GM21528 (cell line): ENCODE measurements at regions not wholly inside any gene's neighbourhood (a gene's known extent, or its start where the extent isn't known, plus 50 kb on each side); places are given as distances from the start of the nearest gene placed in this dataset.

ENCODE experiments used
- ATAC-seq: cut with Tn5 transposase; IDR thresholded peaks from one replicate; pipeline ENCODE4 v1.9.1; 2021; ENCODE audit warnings: mild to moderate bottlenecking, moderate library complexity; ENCODE audit not compliant: unreplicated experiment, low FRiP score

DNA sequence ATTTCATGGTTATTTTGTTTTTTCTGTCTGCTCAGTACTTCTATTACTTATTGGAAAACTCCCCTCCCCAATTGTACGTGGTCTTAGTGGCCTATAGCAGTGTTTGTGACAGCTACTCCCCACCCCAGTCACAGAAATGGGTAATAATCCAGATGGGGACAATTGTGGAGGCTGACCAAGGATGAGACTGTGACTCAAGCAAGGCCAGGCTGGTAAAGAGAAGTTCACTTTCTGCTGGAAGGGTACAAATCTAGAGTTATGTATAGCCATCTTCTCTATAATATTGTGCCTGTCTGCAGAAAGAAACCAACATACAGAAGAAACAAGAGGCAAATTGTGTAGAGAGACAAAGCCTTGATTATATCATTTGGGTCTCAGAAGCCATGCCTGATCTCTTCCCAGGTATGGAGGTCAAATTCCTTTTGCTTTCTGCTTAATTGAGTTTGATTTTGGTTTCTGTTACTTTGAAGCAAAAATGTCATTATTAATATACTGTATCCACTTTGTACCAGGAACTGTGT is 270.4 kb downstream of the HLX start:
- no peak for ATAC-seq

DNA sequence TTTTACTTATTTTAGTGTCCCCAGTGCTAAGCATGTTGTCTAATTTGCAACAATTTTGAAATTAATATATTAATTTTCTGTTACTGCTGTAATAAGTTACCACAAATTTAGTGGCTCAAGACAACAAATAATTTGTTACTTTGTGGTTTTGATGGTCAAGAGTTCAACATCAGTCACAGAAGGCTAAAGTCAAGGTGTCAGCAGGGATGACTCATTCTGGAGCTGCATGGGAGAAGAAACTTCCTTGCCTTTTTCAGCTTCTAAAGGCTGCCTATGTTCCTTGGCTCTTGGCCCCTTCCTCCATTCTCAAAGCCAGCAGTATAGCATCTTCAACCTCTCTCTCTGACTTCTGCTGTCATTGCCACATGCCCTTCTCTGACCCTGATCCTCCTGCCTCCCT is 271.8 kb downstream of the HLX start:
- ATAC-seq, result no peak

DNA sequence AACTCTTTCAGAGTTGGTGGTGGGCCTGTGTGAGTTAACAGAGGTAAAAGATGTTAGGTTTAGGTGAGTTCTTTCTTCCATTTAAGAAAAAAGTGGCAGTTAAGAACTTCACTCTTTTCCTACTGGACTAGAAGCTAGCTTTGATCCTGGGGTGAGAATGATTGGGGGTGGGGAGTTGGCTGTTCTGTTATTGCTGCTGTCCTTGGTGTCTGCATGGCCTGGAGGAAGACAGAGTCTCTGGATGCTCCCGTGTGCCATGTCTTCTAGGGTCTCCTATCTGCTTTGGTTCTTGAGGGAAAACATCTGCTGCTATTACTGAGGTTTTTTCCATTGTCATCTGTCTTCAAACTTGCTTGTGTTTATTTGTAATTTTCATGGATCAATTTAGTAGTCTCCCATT is 275.7 kb downstream of the HLX start:
- no peak for ATAC-seq

DNA sequence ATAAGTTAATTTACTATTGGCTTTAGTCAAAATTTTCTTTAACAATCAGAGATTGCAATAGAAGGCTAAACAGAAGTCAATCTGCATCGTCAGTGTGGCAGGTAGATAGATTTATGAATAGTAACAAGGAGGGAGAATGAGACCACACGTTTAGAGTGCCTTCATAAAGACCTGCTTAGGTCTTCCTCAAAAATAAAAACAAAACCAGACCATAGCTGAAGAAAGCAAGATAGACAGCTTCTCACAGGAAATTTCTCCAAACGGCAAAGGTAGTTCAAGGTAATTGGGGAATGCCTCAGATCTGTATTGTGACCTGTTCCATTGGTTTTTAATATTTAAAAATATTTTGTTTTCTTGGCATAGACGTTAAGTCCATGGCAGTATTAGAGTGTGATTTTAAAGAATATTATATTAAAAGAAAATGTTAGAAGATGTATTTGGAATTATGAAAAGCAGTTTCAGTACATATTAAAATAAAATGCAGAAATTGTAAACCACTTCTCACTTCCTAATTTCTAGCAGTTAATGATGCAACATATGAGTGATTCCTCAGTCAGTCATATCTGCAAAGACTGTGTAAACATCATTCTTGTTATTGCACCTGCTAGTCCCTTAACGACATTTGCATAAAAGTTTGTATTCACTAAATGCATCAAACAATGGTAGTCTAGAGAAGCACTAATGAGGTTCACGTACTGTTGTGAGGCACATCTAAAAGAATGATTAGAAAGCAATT is 278.0 kb downstream of the HLX start:
- peak; percentile 96 for ATAC-seq

DNA sequence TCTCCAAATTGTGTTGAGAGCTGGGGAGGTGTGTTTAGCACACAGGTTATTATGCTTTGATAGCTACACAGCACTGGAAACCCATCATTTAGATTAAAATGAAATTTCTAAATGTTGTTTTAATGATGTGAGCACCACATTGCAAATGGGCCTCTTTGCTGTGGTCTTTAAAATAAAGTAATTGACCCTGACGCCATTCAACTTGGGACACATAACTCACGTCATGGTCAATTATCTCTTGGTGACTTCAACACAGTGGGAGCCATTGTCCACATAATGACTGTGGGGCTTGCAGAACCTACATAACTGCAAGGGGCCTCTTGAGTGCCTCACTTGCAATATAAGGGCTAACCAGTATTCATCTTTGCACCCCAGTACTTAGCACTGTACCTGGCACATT is 280.4 kb downstream of the HLX start:
- ATAC-seq, result no peak

DNA sequence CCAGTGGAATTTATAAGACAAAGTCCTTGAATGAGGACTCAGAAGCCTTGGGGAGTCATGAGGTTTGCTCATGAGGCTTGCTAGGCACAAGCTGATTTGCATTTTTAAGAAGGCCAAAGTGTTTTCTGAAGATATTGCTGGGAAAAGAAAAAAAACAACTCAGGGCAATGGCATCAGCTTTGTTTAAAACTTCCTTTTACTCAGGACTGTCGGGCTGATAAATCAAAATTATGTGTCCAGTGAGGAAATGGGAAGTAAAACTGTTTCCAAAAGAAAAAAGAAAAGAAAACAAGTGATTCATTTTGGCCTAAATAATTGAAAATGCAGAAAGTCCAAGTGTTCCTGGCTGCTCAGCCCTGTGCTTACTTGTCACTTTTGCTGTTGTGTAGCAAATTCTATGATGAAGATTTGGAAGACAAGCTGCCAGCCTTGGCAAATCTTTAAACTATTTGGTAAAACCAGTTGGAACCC is 282.4 kb downstream of the HLX start:
- ATAC-seq, result no peak

DNA sequence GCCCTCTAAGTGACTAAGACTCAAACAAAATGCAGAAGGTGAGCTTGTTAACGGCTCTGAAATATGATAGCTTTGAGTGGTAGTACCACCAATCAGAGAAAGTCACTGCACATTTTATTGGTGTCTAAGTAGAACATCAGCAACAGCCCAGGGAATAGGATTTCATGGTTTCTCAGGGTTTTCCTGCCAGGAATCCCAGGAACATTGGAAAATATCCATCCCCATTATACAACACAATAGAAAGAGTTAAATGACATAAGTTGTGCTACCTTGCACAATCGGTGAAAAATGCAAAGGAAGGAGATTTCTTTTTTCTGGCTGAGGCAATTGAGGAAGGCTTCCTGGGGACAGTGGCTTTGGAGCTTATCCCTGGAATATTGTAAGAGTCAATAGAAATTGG is 283.1 kb downstream of the HLX start:
- no peak for ATAC-seq

DNA sequence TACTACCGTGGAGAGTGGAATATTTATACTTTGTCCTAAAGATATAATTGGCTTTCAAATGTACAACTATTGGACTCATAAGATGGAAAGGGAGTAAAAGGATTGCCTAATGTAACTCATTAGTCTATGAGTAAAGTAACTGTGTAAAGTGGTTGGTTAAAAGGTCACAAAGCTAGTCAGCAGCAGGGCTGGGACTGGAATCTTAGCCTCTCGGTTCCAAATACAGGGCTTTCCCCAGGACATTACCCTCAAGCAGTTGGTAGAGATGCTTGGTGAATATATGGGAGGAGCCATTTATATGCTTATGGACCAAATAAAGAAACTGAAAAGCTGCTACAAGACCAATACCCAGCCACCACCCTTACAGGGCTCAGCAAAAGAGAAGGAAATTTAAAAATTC is 283.7 kb downstream of the HLX start:
- ATAC-seq, result no peak

DNA sequence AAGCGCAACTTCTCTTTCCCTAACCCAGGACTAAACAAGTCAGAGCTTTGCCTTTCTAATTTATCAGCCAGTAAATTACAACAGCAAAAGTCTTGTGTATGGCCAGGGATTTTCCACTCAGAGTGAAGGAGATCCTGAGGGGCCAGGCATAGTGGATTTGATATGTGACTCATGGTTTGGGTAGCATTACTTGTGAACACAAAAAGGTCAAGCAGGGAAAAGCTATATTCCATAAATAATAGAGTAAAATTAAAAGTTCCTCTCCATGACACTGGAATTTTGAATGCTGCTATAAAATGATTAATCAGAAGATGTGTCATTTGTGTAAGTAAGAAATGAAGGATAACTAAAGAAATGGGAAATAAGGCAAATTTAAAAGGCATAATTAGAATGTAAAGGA is 284.8 kb downstream of the HLX start:
- ATAC-seq, result no peak

DNA sequence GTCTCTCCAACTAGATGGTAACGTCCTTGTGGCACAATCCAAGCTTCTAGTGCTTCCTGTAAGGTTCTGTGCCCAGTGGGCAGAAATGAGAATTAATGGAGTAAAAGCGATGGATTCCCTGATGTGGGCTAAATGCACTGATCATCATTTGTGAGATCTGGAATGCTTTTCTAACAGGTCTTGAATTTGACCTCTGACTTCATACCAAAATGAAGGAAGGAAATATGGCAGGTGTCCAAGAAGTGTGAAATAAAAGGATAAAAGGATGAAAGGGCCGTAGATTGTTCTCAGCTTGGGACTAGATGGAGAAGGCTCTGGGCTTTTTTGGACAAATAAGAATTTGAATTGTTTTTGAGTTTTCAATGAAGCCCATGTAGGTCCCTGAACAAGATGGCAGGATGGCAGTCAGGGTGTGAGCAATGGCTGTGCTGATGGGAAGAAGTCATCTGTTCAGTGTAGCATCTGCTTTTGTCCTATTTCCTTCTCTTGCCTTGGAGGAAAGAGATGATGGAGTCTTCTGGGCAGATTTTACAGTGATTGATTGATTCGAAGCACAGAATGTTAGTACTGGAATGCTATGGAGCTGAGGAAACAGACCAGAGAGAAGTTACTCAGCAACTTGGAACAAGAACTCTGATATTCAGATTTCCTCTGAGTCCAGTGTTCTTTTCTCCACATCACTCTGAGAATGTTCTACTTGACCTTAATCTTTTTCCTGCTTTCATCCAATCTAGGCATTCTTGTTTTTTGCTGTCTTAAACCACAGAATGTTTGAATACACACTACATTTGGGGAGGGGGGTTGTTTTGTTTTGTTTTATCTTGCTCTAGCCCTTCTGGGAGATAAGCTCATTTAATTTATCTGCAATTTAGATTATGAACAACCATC is 286.0 kb downstream of the HLX start:
- no peak for ATAC-seq

DNA sequence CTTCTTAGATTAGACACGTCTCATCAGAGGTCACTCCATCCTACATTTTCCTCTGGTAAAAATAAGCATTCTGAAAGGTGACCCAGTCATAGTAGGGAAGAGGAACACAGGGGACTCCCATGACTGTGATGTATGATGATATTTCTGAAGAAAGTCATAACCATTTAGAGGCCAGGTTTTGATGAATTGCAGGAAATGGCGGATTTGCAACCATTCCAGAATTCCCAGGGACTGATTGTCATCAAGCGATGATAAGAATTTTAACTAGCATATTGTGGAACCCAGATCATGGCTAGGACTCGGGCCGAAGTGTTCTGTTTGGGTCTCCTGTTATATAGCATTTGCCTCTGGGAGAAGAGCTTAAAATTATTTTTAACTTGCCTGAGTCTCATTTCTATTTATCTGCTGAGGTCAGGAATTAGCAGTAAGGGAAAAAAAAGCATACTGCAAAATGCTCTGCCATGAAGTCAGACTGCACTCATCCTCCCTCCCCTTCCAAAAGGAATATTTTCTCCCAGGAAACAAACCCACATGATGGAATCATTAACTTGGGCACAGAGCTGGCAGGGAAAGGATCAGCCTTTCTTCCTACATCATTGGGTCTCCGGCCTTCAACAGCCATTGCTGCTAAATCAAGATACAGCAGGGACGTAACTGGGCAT is 286.7 kb downstream of the HLX start:
- ATAC-seq, result peak; percentile 3

DNA sequence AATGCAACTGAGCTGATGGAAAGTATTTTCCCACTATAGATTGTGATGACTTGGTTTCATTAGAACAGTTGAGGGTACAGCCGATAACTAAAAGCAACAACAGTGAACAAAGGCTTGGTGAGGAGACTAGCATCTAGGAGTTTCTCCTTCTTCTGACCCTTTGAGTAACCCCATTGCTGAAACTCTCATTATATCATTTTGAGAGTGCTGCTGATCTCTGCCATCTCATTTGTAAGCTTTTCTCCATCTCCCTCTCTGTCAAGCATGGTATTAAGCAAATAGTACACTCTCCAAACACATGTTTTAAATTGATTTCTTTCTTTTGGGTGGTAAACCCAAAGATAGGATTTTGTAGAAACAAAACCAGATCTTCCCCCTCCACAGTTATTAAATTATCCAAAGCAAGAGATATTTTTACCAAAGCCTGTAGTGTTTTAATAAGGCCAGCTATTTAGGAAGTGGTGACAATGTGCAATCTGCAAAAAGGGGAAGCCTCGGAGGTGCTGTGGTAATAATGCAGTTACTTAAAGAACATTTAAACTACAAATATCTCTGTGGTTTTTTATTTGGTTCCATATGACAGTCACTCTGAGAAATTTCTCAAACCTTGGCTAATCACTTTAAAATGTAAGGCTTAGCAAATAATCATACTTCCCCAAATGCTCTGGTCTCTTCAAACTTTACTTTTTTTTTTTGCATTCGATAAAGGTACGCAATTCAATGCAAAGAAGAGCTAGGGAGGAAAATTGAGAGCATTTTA is 287.5 kb downstream of the HLX start:
- peak; percentile 85 for ATAC-seq

DNA sequence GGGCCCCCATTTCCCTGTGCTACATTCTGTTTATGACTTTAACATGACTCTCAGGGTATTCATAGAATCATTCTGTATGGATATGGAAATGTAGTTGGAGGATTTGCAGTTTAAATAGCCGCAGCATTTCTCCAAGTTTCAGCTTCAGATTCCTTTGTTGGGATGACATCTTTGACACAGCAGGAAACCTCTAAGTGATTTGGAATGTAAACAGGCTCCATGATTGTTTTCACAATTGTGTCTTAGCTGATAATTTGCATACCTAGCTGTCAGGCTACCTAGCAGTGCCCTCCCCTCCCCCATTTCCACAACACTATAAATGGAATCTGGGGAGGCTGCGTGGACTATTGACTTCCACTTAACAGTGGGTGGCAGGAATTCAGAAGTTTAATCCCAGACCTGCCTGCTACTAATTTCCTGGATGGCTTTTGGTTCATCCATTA is 290.2 kb downstream of the HLX start:
- ATAC-seq, result no peak

DNA sequence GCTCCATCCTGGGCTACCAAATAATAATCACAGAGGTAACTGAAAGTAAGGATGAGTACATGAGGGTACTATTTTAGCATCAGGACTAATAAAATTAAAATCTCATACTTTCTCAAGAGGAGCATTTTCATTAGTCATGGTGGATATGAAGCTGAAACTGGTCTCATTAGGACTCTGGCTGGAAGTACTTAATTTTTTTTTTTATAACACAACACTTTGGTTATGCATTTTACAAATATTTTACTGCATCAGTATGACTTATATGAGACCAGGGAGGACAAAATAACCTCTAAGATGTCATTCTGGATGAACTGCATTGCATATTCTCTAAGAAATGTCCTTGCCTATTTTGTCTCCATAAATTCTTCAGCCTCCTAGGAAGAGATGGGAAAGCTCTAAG is 290.9 kb downstream of the HLX start:
- no peak for ATAC-seq

DNA sequence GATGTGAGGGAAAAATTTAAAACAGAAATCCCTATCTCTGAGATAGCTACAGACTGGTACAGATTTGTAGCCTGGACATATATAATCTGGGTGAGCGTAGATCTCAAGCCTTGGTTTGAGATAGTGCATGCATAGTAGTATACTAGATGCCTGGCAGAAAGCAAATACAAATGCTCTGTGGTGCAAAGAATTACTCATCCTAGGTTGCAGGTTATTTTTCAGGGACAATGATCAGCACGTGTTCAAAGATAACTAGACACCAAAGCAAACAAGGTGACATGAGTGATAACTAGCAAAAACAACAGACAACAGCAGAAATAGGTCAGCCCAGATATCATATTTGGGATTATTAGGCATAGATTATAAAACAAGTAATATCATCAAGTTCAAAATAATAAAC is 292.5 kb downstream of the HLX start:
- no peak for ATAC-seq

DNA sequence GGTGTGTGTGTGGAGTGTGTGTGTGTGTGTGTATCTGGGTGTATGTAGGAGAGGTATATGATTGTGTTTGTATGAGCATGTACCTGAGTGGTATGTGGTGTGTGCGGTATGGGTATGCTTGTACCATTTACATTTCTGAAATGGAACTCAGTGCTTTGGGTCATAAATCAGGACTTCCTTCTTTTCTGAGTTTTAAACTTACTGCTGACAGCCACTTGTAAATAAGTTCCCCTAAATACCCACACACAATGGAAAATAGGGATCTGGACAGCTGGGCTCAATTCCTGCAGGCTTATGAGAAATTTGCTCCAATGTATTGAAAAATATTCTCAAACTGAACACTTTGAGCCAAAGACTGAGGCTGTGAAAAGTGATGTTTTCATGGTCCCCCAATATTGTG is 293.6 kb downstream of the HLX start:
- no peak for ATAC-seq

DNA sequence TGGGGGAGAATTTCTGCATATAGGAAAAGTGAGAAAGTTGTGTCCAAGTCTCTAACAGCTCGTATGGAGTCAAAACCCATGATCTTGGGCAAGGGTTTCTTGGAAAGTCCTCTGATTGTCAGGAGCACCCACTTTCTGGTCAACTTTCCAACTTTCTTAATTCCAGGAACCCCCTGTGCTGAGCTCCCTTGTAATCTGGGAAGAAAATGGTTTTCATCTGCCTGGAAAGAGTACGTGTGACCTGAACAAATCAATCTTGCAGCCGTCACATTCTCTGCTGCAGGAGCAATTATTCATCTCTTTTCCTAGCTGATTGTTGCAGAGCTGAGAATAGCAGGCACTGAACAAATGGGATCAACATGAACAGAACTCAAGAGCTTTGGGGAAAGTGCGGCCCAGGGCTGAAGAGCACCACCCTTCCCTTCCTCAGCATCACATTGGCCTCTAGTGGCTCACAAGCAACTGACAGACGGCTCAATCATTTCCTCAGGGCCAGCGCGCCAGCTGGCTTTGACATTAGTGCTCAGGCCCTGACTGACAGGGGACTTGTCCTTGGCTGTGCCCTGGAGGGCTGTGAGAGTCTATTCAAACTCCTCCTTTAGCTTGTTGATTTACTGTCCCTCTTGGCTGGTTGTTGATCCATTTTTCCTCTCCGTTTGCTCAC is 295.2 kb downstream of the HLX start:
- ATAC-seq, result no peak

DNA sequence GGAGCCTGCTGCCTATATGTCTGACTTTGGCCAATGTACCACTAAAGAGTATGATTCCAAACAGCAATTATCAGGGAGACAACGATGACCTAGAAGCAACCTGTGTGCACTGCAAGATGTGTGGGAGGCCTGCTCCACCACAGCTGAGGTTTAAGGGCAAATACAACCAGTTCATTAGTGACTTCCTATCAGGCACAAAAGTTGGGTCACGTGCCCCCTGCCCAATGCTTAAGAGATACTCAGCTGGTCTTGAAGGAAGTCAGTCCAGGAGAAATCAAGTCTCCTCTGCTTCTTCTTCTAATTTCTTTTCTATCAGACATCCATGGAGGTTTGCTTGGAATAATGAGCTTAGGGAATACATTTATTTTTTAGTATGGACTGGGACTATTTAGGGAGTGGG is 296.0 kb downstream of the HLX start:
- no peak for ATAC-seq

DNA sequence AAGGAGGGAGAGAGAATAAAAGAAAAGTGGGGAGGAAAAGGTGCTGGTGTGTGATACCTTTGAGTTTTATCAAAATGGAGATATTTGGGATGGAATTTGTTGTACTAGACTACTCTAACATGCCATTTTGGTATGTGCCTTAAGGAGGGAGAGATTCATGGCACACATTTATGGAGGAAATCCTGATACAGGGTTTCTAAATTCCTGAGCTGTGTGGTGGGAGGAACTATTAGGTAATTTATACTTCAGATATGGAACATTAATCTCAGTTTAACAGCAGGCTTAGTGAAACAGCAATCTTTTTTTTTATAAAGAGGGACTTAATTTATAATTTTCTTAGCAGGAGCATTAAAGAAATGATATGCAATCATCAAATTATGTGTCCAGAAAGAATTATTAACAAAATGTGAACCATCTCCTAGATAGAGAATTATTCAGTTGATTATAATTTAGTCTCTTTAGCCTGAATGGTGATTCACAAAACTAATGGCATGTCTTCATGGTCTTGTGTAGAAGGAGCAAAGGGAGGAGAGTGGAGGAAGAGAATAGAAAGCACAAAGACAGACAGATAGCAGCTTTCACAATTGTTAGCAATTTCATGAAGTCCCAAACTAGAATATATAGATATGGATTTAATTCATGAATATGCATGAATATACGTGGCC is 301.6 kb downstream of the HLX start:
- ATAC-seq, result no peak
